Effector CD8-positive, alpha-beta T cell (primary cell): ENCODE measurements at regions not wholly inside any gene's neighbourhood (a gene's known extent, or its start where the extent isn't known, plus 50 kb on each side); places are given as distances from the start of the nearest gene placed in this dataset.
"Not testable (repeated sequence)": the region's sequence is repeated elsewhere in the genome, so short reads cannot be mapped to it uniquely, and the experiment has no call there.

Experiments used
- DNase-seq: peaks from one replicate; lab custom pipeline; 2025; lab: John Stamatoyannopoulos, UW

GRCh38 chr18:77373730-77374445 lies 124.2 kb downstream of the GALR1 start:
- no peak for DNase-seq

GRCh38 chr18:77374446-77374805 lies 124.8 kb downstream of the GALR1 start:
- DNase-seq: no peak

DNA sequence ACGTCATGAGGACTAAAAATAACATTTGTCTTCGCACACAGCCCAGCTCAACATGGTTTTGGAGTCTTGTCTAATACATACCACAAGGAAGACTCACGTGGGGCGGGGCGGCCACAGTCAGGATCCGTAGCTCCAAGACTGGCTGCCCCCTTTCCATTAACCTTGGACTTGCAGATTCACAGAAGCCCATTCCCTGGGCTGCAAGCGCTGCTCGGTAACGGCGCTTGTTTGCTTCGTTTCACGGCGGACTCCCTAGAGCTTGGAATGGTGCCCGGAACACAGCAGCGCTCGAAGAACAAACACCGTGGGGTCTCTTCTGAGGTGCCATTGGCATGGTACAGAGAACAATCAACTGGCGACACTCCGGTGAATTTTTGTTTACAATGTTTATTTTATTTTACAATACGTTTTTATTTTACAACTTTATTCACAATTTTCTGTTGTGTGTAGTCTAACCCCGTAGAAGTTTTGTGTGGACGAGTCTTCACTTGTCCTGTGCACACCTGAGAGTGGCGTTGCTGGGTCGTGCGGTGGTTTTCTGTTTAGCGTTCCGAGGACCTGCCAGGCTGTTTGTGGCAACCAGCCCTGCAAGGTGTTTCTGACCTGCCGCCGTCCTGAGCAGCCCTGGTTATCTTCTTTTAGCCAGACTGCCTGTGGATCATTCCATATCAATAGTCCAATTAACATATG lies 126.5 kb downstream of the GALR1 start:
- no peak for DNase-seq

DNA sequence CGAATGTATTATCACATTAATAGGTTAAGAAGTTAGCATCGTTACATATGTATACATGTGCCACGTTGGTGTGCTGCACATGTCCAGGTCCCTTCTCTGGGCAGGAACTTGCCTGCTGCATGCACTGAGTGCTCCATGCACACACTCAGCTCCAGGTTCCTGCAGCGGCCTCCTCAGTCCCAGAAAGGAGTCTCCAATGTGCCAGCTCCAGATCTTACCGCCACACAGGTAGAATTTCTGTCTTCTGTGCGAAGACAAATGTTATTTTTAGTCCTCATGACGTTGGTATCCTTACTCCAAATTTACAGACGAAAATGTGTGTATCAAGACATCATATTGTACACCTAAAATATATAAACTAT lies 127.1 kb downstream of the GALR1 start:
- no peak for DNase-seq

- no peak for DNase-seq
Measured at GRCh38 chr18:77377813-77378212, 128.2 kb downstream of the GALR1 start.

GRCh38 chr18:77379976-77380509 lies 130.4 kb downstream of the GALR1 start:
- no peak for DNase-seq

GRCh38 chr18:77380695-77381094 lies 131.0 kb downstream of the GALR1 start:
- DNase-seq: no peak

DNA sequence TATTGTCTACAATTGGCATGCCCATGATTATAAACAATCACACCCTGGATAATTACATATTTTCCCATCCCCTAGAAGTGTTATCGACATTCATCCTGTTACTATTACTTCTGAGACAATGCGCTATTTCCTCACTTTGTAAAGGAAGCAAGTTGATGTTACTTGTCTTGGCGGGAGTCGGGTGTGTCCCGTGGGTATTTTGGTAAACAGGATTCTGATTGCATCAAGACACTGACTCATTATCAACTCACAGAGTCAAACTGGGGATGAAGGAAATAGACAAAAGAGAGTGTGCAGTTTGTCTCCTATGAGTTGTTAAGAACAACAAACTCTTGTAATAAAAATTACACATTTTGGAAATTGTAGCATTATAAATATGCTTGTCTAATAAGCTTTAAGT lies 142.7 kb downstream of the GALR1 start:
- DNase-seq: no peak

GRCh38 chr18:77393519-77393918 lies 143.9 kb downstream of the GALR1 start:
- DNase-seq: no peak

DNA sequence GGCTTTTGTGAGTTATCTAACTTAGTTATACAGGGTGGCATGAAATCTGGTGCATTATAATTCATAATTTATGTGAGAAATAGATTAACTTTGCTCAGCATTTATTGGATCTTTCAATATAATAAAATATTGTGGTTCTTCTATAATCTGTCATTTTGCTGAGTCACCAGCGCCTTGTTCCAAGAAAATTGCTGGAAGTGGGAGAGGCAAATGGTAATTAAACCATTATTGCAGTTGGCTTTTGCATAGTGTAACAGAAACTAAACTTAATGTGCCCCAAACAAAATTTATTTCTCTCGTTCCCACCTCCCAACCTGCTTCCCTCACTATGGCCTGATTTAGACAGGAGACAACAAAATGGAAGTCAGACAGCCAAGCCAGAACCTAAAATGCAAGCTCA lies 146.3 kb downstream of the GALR1 start:
- DNase-seq: no peak

- DNase-seq: no peak
Measured at GRCh38 chr18:77397056-77397455, 147.4 kb downstream of the GALR1 start.

DNA sequence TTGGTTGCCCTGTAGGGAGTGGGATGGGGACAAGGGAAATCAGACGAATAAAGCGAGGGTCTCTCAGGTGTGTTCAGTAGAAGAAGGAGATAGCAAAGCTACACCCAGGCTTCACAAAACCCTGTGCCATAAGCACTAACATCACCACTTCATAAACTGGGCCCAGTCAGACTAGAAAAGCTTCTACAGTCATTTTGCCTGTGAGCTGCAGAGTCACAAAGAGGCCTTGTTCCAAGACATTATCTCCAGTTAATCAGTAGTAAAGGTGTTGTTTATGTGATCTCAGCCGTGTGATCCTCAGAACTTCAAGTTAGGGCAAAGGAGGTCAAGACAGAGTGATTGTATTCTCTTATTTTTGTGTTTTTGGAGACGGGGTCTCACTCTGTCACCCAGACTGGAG lies 148.0 kb downstream of the GALR1 start:
- no peak for DNase-seq

DNA sequence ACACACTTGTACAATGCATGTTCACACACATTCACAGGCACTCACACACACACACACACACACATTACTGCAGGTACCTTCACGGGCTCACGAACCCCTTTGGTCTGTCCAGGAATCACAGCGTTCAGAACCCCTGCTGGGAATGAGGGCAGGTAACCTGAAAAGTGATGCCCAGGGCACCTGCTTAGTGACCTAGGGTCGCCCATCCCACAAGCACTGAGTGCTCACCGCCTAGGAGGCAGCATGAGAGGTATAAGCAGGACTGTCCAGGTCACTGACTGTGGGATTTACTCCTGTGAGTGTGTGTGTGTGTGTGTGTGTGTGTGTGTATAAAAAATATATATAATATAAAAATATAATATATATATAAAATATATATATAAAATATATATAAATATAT lies 150.9 kb downstream of the GALR1 start:
- no peak for DNase-seq

- no peak for DNase-seq
Measured at GRCh38 chr18:77401173-77401572, 151.5 kb downstream of the GALR1 start.

GRCh38 chr18:77403969-77404535 lies 154.4 kb downstream of the GALR1 start:
- DNase-seq: no peak

- no peak for DNase-seq
Measured at GRCh38 chr18:77405096-77405495, 155.4 kb downstream of the GALR1 start.

- no peak for DNase-seq
Measured at GRCh38 chr18:77407733-77408132, 158.1 kb downstream of the GALR1 start.

GRCh38 chr18:77421546-77421945 lies 171.9 kb downstream of the GALR1 start:
- DNase-seq: not testable (repeated sequence)

GRCh38 chr18:77422974-77423867 lies 173.6 kb downstream of the GALR1 start:
- no peak for DNase-seq

GRCh38 chr18:77433076-77433475 lies 183.4 kb downstream of the GALR1 start:
- no peak for DNase-seq

- DNase-seq: no peak
Measured at GRCh38 chr18:77439888-77440287, 190.2 kb downstream of the GALR1 start.

DNA sequence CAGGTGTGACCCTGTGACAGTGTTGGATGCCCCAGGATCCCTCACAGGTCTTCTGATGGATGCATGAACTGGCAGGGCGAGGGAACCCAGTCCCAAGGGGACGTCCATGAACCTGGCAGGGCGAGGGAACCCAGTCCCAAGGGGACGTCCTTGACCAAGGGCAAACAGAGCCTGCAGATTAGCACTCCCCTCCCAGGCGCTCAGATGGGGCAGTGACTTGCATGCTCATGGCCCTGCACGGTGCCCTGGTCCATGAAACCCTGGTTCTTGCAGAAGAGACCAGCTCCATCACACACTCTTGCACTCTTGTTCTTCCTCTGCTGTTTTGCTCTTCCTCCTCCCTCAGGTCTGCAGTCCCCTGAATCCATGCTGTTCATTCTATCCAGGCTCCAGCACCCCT lies 192.7 kb downstream of the GALR1 start:
- no peak for DNase-seq
